HG03135 (cell line): ENCODE measurements at regions not wholly inside any gene's neighbourhood (a gene's known extent, or its start where the extent isn't known, plus 50 kb on each side); places are given as distances from the start of the nearest gene placed in this dataset.
"Not testable (repeated sequence)": the region's sequence is repeated elsewhere in the genome, so short reads cannot be mapped to it uniquely, and the experiment has no call there.

Source experiments
- ATAC-seq: cut with Tn5 transposase; IDR thresholded peaks from one replicate; pipeline ENCODE4 v1.9.1; 2021; ENCODE audit warnings: mild to moderate bottlenecking, moderate library complexity; ENCODE audit not compliant: unreplicated experiment

DNA sequence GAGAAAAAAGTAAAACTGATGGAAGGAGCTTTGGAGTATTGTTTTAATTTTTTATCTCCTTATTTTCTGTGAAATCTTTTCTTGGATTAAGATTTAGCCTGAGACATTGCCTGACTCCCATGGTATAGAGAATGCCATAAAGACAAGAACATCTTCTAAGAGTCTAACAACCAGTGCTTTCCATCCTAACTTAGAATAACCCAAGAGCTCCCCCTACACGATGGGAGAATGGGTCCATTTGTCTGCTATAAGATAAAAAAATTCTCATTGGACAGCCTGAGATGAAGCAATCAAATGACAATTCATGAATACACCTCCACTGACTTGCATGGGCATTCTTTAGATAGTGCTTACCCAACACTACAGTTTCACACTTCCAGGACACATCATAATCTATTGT is 478.1 kb downstream of the TTLL7 start:
- no peak for ATAC-seq

GRCh38 chr1:83516369-83516768 is 482.6 kb downstream of the TTLL7 start:
- ATAC-seq = no peak

DNA sequence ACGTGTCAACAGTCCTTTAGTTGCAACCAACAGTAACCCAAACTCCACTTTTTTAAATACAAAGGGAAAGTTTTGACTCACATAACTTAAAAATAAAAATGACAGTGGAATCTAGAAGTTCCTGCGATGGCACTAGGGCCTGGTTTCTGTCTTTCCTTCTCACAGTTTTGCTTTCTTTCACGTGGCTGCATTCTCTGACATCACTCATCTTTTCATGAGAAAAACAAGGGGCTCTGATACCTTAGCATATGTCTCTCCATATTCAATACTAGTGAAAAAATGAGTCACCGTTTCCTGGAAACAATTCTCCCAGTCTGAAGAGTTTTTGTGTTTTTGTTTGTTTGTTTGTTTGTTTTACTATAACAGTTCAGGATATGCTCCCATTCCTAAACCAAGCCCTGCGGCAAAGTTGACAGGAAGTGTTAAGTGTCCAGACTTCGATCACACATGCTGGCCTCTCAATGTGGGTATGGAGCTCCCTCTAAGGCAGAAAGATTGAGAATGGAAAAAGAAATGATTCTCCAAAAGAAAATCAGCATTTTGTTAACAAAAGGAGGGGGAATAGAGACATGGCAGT is 483.3 kb downstream of the TTLL7 start:
- no peak for ATAC-seq

GRCh38 chr1:83512373-83513193 is 486.3 kb downstream of the TTLL7 start:
- ATAC-seq = no peak

DNA sequence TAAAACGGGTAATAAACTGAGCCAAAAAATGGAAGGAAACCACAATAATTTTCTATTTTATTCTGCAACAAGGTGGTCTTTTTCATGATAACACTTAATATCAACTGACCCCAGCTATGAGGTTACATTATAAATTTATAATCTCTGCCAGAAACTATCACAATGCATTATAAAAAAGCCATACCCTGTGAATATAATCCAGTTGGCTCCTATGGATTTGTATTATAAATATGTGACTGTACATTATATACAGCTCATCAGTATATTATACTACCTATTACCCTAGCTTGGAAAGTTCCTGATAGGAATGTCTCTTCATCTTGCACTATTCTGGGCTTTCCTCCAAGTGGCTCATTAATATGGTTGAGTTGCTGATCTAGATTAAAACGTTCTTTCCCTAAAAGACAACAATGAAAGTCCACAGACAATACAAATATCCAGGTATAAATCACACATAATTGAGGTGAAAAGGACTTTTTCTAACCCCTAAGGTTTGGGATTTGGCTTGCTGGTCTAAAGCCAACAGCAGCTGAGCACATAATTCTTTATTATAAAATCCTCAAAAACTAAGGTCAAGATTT is 487.7 kb downstream of the TTLL7 start:
- no peak for ATAC-seq

DNA sequence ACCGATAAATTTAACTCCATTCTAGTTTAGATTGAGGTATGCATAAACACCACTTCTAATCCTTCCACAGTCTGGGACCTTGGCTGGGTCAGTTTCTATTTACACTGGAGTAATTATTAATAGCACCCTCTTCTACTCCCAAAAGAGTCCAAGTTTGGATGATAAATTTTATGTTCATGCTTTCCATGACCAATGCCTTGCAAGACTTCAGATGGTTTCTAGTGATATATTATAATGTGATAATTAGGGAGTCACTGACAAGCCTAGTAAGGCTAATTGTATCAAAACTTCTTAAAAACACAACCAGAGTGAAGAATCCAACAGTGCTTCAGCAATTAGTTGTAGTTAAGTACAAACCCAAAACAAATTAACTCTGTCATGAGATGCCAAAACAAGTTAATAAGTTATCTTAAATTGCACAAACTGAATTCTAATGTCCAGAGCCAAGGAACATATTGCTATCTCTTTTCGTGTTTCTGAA is 489.6 kb downstream of the TTLL7 start:
- no peak for ATAC-seq

DNA sequence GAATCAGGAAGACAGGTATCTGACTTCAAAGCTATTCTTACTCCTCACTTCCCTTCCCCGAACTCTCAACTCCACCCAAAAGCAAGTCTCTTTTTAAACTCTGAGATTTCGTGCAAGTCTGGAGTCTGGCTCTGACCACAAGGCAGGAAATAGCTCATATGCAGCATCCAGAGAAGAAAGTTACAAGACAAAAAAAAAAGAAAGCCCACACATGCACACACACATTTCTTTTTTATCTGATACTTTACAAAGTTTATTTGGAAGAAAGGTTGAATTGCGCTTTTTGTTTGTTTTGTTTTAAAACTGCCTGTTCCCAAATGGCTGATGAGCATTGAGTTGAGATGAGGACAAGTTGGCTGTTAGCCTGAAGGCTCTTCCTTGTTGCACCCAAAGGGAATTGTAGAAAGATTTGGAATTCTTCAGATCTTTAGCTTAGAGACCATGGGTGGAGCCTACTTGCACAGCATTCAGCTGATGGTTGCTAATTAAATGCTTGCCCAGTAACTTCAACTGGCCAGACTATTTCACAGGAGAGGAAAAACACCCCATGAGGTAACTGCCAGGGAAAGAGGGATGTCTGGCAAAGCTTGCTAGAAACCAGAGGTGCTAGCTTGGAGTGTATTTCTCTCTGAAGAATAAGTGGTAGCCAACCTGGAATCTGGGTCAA is 490.3 kb downstream of the TTLL7 start:
- peak; percentile 96 for ATAC-seq

DNA sequence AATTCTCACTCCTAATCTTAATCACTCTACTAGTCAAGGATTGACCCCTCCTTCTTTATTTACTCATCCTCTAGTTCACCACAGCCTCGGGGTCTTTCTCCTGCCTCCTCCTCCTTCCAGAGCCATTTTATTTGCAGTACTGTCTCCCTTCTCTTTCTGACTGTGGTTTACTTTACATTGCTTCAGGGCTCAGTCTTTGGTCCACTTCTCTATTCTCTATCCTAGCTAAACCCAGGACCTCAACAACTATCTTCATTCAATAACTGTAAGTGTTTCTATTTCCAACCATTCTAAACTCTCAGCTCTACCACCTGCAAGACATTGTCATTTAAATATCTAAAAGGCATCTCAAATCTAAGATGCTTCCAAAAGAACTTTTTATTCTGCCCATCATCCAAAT is 493.8 kb downstream of the TTLL7 start:
- ATAC-seq = no peak

DNA sequence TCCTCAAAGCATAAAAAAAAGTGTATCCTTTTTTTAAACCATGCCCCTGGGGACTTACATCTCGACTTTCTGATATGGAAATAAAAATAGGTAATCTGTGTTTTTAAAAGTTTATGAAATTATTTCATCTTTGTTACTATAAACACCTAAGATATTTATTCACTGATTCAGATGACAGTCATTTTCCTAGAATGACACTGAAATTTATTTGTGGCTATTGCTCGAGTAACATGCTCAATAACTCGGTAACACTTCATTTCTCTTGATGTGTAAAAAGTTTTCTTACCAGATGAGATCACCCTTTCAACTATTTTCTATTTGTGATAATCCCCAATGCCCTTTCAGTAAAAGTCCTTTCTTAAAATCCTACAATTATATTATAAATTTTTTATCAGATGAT is 495.8 kb downstream of the TTLL7 start:
- no peak for ATAC-seq

DNA sequence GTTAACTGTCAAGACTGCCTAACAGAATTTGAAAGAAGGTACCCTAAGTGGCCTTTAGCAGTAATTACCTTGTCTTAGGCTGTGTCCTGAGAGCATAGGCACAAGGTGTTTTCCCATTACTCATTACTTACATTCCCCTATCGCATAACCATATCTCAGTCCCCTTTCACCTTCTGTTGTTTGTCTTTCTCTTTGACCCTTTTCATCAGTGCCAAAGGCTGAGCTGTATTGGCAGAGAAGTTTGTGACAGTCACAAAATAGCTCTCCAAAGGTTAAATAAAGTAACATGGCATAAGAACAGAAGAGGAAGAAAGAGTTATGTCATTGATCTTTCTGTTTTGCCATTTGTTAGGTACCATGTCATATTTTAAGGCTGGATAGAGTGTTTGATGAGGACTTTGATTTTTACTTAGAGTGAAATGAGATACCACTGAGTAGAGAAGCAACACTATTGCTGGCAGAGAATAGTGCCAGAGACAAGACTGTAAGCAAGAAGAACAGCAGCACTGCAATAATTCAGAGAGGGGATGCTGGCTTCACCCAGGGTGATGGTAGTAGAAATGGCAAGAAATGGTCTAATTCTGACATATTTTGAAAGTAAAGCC is 497.8 kb downstream of the TTLL7 start:
- ATAC-seq = peak; percentile 91

DNA sequence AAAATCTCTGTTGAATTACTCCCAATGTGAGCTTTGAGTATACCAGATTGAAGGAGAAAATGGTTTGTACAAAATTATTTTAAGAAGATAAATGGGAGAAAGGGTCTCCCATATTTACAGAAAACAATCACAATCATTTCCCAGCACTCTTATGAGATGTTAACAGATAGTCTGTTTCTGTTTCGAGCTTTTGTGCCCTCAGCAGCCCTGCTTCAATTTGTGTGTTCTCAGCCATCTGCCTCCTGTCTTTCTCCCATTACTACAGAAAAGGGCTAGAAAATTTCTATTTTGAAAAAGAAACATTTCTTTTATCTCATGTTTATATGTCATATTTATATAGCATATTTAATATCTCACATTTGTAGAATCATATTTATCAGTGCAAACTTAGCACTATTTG is 498.4 kb downstream of the TTLL7 start:
- ATAC-seq = no peak

DNA sequence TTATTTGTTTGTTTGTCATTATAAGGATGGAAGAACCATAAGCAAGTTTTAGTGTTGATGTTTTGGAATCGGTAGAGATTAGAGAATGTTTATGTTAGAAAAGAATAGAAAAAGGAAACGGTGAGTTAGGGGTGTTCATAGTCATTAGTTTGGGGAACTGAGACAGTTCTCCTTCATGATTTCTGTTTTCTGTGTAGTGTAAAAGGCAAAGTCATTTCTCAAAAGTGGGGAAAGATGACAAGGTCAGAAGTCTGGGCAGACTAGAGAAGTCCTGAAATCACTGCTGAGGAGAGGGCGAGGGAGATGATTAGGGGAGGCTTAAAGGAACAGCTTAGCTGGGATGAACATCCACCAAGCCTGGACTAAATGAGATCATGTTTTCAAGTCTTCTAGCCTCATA is 498.9 kb downstream of the TTLL7 start:
- peak; percentile 55 for ATAC-seq

DNA sequence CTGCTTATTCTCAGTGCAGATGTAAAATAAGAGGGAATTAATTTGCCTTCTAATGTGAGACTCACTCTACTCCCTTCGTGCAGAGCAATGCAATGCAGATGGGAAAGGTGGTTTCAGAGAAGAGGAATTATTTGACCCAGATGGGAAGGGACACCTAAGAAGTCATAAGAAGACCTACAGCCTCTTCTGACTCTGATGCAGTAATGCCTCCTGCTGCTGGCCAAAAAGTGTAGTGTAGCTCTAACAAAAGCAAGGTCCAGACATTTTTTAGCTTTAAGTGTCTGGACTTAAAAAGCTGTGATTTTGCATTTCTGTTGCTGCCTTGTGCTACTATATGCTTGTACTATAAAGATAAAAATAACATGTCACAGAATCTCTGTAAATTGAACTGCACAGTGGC is 501.4 kb downstream of the TTLL7 start:
- no peak for ATAC-seq

DNA sequence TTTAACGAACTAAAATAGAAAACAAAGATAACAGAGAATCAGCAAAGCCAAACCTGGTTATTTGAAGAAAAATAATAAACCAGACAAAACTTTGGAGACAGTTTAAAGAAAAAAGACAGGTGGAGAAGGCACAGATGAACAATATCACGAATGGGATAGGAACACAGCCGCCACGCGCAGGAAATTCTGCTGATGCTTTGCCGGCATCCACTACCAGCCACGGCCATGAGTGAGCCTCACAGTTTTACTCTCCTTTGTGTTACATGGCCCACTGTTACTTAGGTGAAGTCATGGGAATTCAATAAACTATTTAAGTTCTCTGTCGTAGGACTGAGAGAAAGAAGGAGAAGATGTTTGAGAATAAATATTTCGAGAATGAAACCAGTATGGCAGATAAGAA is 503.4 kb downstream of the TTLL7 start:
- no peak for ATAC-seq

DNA sequence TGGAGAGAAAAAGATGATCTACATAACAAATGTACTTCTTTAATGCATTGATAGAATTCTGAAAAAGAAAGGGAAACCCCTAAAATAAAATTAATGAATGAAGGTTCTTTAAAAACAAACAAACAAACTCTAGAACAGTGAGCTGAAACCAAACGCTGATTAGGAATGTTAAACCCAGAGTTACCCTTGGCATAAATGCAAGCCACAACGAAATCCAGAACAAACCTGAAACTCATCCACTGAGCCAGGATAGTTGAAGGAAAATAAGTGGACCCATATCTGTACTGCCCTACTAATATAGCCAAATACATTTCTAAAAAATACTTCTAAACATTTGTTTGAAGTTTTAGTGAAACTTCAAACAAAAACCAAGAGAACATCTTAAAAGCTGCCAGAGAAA is 505.3 kb downstream of the TTLL7 start:
- no peak for ATAC-seq

- ATAC-seq = no peak
Measured at GRCh38 chr1:83491930-83492329, 507.0 kb downstream of the TTLL7 start.

DNA sequence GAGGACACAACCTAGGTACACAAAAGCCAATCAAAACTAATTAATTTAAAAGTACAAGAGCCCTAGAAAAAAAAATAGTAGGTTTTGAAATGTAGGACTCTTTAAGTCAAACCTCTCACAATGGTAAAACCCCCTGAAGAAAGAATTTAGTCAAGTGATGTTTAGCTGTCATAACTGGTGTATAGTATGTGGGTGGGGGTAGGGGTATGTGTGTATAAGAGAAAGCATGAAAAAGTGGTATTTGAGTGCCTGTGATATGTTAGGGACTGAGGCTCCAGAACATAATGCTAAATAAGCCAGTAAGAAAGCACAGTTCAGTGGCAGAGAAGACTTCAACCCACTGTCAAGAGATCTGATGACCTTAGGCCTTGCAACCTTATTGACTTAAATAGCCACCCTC is 507.9 kb downstream of the TTLL7 start:
- no peak for ATAC-seq

DNA sequence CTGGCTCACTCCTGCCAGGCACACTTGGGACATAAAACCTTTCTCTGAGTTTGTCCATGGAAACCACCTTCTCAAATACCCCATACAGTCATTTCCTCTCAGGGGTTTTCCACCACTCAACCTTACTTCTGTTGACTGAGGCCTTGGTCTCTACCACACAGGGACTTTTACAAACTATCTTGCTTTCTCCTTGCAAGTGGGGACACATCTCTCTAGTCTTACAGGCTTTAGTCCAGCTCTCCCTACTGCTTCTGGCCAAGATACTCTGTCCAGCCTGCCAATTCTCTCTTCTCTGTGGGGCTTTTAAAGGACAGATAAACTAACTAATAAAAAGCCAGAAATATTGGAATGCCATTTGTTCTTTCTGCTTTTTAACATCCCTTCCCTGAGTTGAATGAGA is 510.8 kb downstream of the TTLL7 start:
- peak; percentile 80 for ATAC-seq

- peak; percentile 30 for ATAC-seq
Measured at GRCh38 chr1:83487460-83487859, 511.5 kb downstream of the TTLL7 start.

GRCh38 chr1:83485314-83486019 is 513.5 kb downstream of the TTLL7 start:
- peak; percentile 29 for ATAC-seq

GRCh38 chr1:83481284-83481683 is 517.6 kb downstream of the TTLL7 start:
- not testable (repeated sequence) for ATAC-seq
